Renal pelvis (tissue), 1 donor: ENCODE measurements at regions not wholly inside any gene's neighbourhood (a gene's known extent, or its start where the extent isn't known, plus 50 kb on each side); places are given as distances from the start of the nearest gene placed in this dataset.
"Not testable (repeated sequence)": the region's sequence is repeated elsewhere in the genome, so short reads cannot be mapped to it uniquely, and the experiment has no call there.

Experiments
- DNase-seq: peaks from one replicate; pipeline ENCODE4 v3.0.0-alpha.2; 2013

- no peak for DNase-seq
These were observed 235.2 kb upstream of the EPHA7 start for GRCh38 chr6:93654548-93654947.

- no peak for DNase-seq
These were observed 225.3 kb upstream of the EPHA7 start for GRCh38 chr6:93644611-93645010.

- no peak for DNase-seq
These were observed 219.8 kb upstream of the EPHA7 start for GRCh38 chr6:93639126-93639525.

GRCh38 chr6:93636987-93637664 lies 217.8 kb upstream of the EPHA7 start:
- not testable (repeated sequence) for DNase-seq

- DNase-seq, result no peak
These were observed 205.0 kb upstream of the EPHA7 start for GRCh38 chr6:93624408-93624807.

GRCh38 chr6:93621442-93621841 lies 202.1 kb upstream of the EPHA7 start:
- no peak for DNase-seq

GRCh38 chr6:93604951-93605350 lies 185.6 kb upstream of the EPHA7 start:
- DNase-seq, result no peak

GRCh38 chr6:93592417-93592816 lies 173.1 kb upstream of the EPHA7 start:
- DNase-seq, result no peak

GRCh38 chr6:93586306-93586705 lies 166.9 kb upstream of the EPHA7 start:
- DNase-seq, result no peak

GRCh38 chr6:93584300-93584699 lies 164.9 kb upstream of the EPHA7 start:
- no peak for DNase-seq

GRCh38 chr6:93581371-93581770 lies 162.0 kb upstream of the EPHA7 start:
- peak; percentile 42 for DNase-seq

- DNase-seq, result no peak
These were observed 161.1 kb upstream of the EPHA7 start for GRCh38 chr6:93580446-93580845.

GRCh38 chr6:93575495-93576267 lies 156.3 kb upstream of the EPHA7 start:
- DNase-seq, result no peak

- no peak for DNase-seq
These were observed 154.9 kb upstream of the EPHA7 start for GRCh38 chr6:93574299-93574698.

GRCh38 chr6:93571346-93571745 lies 152.0 kb upstream of the EPHA7 start:
- DNase-seq, result no peak

- no peak for DNase-seq
These were observed 148.8 kb upstream of the EPHA7 start for GRCh38 chr6:93568169-93568568.

GRCh38 chr6:93567164-93567563 lies 147.8 kb upstream of the EPHA7 start:
- no peak for DNase-seq

- no peak for DNase-seq
These were observed 146.9 kb upstream of the EPHA7 start for GRCh38 chr6:93566285-93566684.

- no peak for DNase-seq
These were observed 143.2 kb upstream of the EPHA7 start for GRCh38 chr6:93562582-93562981.

- no peak for DNase-seq
These were observed 135.9 kb upstream of the EPHA7 start for GRCh38 chr6:93555292-93555691.

GRCh38 chr6:93554018-93554417 lies 134.7 kb upstream of the EPHA7 start:
- DNase-seq, result no peak

- DNase-seq, result no peak
These were observed 131.4 kb upstream of the EPHA7 start for GRCh38 chr6:93550551-93551276.

- no peak for DNase-seq
These were observed 130.5 kb upstream of the EPHA7 start for GRCh38 chr6:93549868-93550267.
